Esophagus muscularis mucosa (tissue), 4 donors: ENCODE measurements at regions not wholly inside any gene's neighbourhood (a gene's known extent, or its start where the extent isn't known, plus 50 kb on each side); places are given as distances from the start of the nearest gene placed in this dataset.

ENCODE experiments used
- EP300 ChIP-seq: sonication (generic); formaldehyde crosslinking; IDR thresholded peaks from one replicate; pipeline ENCODE4 v1.6.1; 2017; ENCODE audit warnings: antibody characterized with exemption
- POLR2A ChIP-seq: fragments of 450-650 bp; IDR thresholded peaks from one replicate; pipeline ENCODE4 v1.6.1; 2017; ENCODE audit warnings: antibody characterized with exemption, moderate library complexity, mild to moderate bottlenecking, low read depth
- POLR2AphosphoS5 ChIP-seq, 2 donors: sonication (generic); formaldehyde crosslinking; IDR thresholded peaks; one replicate each; pipeline ENCODE4 v1.6.1; 2017; ENCODE audit warnings: antibody characterized with exemption in 2 of 2
- TF ChIP-seq, protein P1 (sequence below), 3 experiments: fragments of 200-600 bp in 2 of 3; fragments of 450-650 bp in 1 of 3; sonication (generic) in 2 of 3; IDR thresholded peaks; one replicate each; pipeline ENCODE4 v1.5.1; 2017 to 2019; ENCODE audit warnings: antibody characterized with exemption in 3 of 3, mild to moderate bottlenecking in 2 of 3, moderate library complexity in 1 of 3

DNA sequence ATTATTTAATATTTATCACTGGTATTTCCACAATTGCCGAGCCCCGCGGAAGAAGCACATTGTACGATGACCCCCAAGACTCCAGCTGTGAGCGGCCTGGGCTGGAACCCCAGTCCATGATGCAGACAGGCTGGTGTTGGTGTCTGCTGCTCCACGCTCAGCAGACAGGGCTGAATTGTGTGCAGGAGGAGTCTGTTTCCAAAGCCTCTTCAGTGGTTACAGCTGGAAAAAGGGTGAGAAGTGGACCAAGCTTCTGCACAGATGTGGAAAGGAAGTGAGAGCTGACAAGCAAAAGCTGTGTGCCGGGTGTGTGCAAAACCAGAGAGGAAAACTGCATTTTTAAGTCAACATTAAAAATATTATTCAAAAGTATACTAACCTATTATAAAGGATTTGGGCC, 500.4 kb downstream of the GALR1 start:
- TF ChIP-seq EP300 (no peak), POLR2A (no peak), POLR2AphosphoS5 (IDR thresholded peaks at IDR 0.05) (no peak)
- TF ChIP-seq, protein P1, sequence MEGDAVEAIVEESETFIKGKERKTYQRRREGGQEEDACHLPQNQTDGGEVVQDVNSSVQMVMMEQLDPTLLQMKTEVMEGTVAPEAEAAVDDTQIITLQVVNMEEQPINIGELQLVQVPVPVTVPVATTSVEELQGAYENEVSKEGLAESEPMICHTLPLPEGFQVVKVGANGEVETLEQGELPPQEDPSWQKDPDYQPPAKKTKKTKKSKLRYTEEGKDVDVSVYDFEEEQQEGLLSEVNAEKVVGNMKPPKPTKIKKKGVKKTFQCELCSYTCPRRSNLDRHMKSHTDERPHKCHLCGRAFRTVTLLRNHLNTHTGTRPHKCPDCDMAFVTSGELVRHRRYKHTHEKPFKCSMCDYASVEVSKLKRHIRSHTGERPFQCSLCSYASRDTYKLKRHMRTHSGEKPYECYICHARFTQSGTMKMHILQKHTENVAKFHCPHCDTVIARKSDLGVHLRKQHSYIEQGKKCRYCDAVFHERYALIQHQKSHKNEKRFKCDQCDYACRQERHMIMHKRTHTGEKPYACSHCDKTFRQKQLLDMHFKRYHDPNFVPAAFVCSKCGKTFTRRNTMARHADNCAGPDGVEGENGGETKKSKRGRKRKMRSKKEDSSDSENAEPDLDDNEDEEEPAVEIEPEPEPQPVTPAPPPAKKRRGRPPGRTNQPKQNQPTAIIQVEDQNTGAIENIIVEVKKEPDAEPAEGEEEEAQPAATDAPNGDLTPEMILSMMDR (IDR thresholded peaks at IDR 0.05) = no peak
